ENCODE measurements at regions not wholly inside any gene's neighbourhood (a gene's known extent, or its start where the extent isn't known, plus 50 kb on each side); places are given as distances from the start of the nearest gene placed in this dataset.

- Histone ChIP-seq H3K27me3 (peaks cover 0 to 8% (median 0%) of the 10 kb centered on the region in 4 donors), H3K4me3 (no peak overlapping the region), H3K27ac (replicated peaks in 1 of 4) (no peak overlapping the region), H3K9me3 (no peaks in the 10 kb centered on the region), H3K4me1 (peaks cover 18 to 52% (median 35%) of the 10 kb centered on the region in 4 donors), H3K36me3 (no peaks in the 10 kb centered on the region)
- TF ChIP-seq CTCF (IDR thresholded peaks at IDR 0.05) (no peak), POLR2AphosphoS5 (IDR thresholded peaks at IDR 0.05) (no peak), EP300 (IDR thresholded peaks at IDR 0.05) (no peak), POLR2A (IDR thresholded peaks at IDR 0.05; ENCODE audit: low read depth) (no peak)
- intact Hi-C loops (cut with DNase I) = no loop called here
- DNase-seq (ENCODE audit: extremely low spot score) = no peak
- WGBS = 76% methylated on average over 13 of the region's 16 CpGs
Observed at GRCh38 chr10:69730251-69731156, 71.2 kb upstream of the COL13A1 start.

GRCh38 chr10:69731184-69731583 lies 70.5 kb upstream of the COL13A1 start:
- Histone ChIP-seq H3K27me3 (peaks cover 0 to 7% (median 0%) of the 10 kb centered on the region in 4 donors), H3K36me3 (no peaks in the 10 kb centered on the region), H3K27ac (replicated peaks in 1 of 4) (no peak overlapping the region), H3K4me3 (no peak overlapping the region), H3K9me3 (no peaks in the 10 kb centered on the region), H3K4me1 (peaks cover 18 to 52% (median 35%) of the 10 kb centered on the region in 4 donors)
- no peak for DNase-seq (ENCODE audit: extremely low spot score)
- no peak for TF ChIP-seq POLR2A (IDR thresholded peaks at IDR 0.05; ENCODE audit: low read depth)
- no peak for TF ChIP-seq CTCF (IDR thresholded peaks at IDR 0.05)
- no peak for TF ChIP-seq EP300 (IDR thresholded peaks at IDR 0.05)
- no peak for TF ChIP-seq POLR2AphosphoS5 (IDR thresholded peaks at IDR 0.05)
- intact Hi-C loops (cut with DNase I) = no loop called here
- 37% methylated on average over 3 of the region's 3 CpGs for WGBS

- Histone ChIP-seq H3K9me3 (no peaks in the 10 kb centered on the region), H3K4me3 (no peak overlapping the region), H3K27ac (replicated peaks in 1 of 4) (no peak overlapping the region), H3K27me3 (peaks cover 0 to 2% (median 0%) of the 10 kb centered on the region in 4 donors), H3K4me1 (peaks cover 18 to 52% (median 35%) of the 10 kb centered on the region in 4 donors), H3K36me3 (no peaks in the 10 kb centered on the region)
- 98% methylated on average over 8 of the region's 8 CpGs for WGBS
- DNase-seq (ENCODE audit: extremely low spot score) = no peak
- TF ChIP-seq EP300 (IDR thresholded peaks at IDR 0.05) (no peak), CTCF (IDR thresholded peaks at IDR 0.05) (no peak)
- intact Hi-C loops (cut with DNase I) = no loop called here
Observed at GRCh38 chr10:69731698-69732097, 70.0 kb upstream of the COL13A1 start.

- Histone ChIP-seq H3K27me3 (no peaks in the 10 kb centered on the region), H3K36me3 (no peaks in the 10 kb centered on the region), H3K9me3 (no peaks in the 10 kb centered on the region), H3K4me3 (no peak overlapping the region), H3K27ac (replicated peaks in 1 of 4) (no peak overlapping the region), H3K4me1 (peaks cover 18 to 52% (median 35%) of the 10 kb centered on the region in 4 donors)
- WGBS = 92% methylated on average over 13 of the region's 16 CpGs
- DNase-seq (ENCODE audit: extremely low spot score) = no peak
- no peak for TF ChIP-seq EP300 (IDR thresholded peaks at IDR 0.05)
- TF ChIP-seq CTCF (IDR thresholded peaks at IDR 0.05) = no peak
- intact Hi-C loops (cut with DNase I) = no loop called here
Observed at GRCh38 chr10:69732147-69732825, 69.4 kb upstream of the COL13A1 start.
